Natural killer cell (primary cell): ENCODE measurements at regions not wholly inside any gene's neighbourhood (a gene's known extent, or its start where the extent isn't known, plus 50 kb on each side); places are given as distances from the start of the nearest gene placed in this dataset.

Source experiments
- ATAC-seq, 3 donors: fragments of 150-1000 bp in 2 of 3; fragments of 200-7000 bp in 1 of 3; cut with Tn5 transposase; 1 replicate in 1 of 3; 2 replicates in 2 of 3; pipeline ENCODE4 v1.10.0; 2021; ENCODE audit warnings: mild to moderate bottlenecking in 2 of 3, moderate library complexity in 2 of 3
- DNase-seq, 2 donors: peaks; one replicate each; pipeline versions ENCODE4 v3.0.0 to v3.0.0-alpha.2; 2013 to 2021; ENCODE audit warnings: mixed read lengths in 1 of 2
- H3K27ac ChIP-seq: one replicate; pipeline ENCODE4 v1.5.1; 2013; ENCODE audit warnings: mild to moderate bottlenecking, low read length
- H3K27me3 ChIP-seq: one replicate; pipeline ENCODE4 v1.6.1; 2013; ENCODE audit warnings: low read length; ENCODE audit not compliant: control insufficient read depth, insufficient read depth
- H3K36me3 ChIP-seq: one replicate; pipeline ENCODE4 v1.6.1; 2013; ENCODE audit warnings: low read length; ENCODE audit not compliant: control insufficient read depth, insufficient read depth
- H3K4me1 ChIP-seq: one replicate; pipeline ENCODE4 v1.6.1; 2013; ENCODE audit warnings: low read length; ENCODE audit not compliant: control insufficient read depth, insufficient read depth
- H3K4me3 ChIP-seq: one replicate; pipeline ENCODE4 v1.5.1; 2013; ENCODE audit warnings: low read length
- H3K9me3 ChIP-seq: one replicate; pipeline ENCODE4 v1.6.1; 2013; ENCODE audit warnings: low read length; ENCODE audit not compliant: control insufficient read depth, insufficient read depth
- H3K27ac Mint-ChIP-seq, 2 donors: one replicate each; pipeline ENCODE4 v1.8.0; 2022; ENCODE audit warnings: mild to moderate bottlenecking in 2 of 2, mixed read lengths in 2 of 2, moderate library complexity in 1 of 2
- H3K27me3 Mint-ChIP-seq, 2 donors: one replicate each; pipeline ENCODE4 v1.8.0; 2022; ENCODE audit warnings: low read depth in 2 of 2, mixed read lengths in 2 of 2
- H3K36me3 Mint-ChIP-seq: one replicate; pipeline ENCODE4 v1.8.0; 2022; ENCODE audit warnings: mixed read lengths
- H3K4me1 Mint-ChIP-seq, 2 donors: one replicate each; pipeline ENCODE4 v1.8.0; 2022; ENCODE audit warnings: mixed read lengths in 2 of 2
- H3K4me3 Mint-ChIP-seq: one replicate; pipeline ENCODE4 v1.8.0; 2022; ENCODE audit warnings: mild to moderate bottlenecking, moderate library complexity, mixed read lengths
- H3K9me3 Mint-ChIP-seq, 2 donors: one replicate each; pipeline ENCODE4 v1.8.0; 2022; ENCODE audit warnings: mixed read lengths in 2 of 2
- CTCF ChIP-seq: fragments of 200-600 bp; IDR thresholded peaks from one replicate; pipeline ENCODE4 v1.8.0; 2022; ENCODE audit warnings: antibody characterized with exemption
- WGBS: methylation state at CpG from one replicate; pipeline ENCODE4 v1.1.7; 2013; ENCODE audit warnings: missing lambda C conversion rate; ENCODE audit not compliant: insufficient coverage; 5-methylcytosine and 5-hydroxymethylcytosine counted together
- intact Hi-C: fragments of 100-400 bp; cut with micrococcal nuclease; formaldehyde crosslinking; loops from one replicate; pipeline ENCODE4 v1.14.2; 2022

GRCh38 chr16:86344586-86344871 lies 165.8 kb upstream of the FOXF1 start:
- no peaks in the 10 kb centered on the region for H3K4me1 Mint-ChIP-seq
- intact Hi-C loops, result no loop called here
- H3K27ac Mint-ChIP-seq, result no peak overlapping the region
- no peaks in the 10 kb centered on the region for H3K36me3 ChIP-seq
- peaks cover 44 to 85% of the 10 kb centered on the region in 2 donors for H3K27me3 Mint-ChIP-seq
- no peak for DNase-seq
- no peak overlapping the region for H3K27ac ChIP-seq
- no peaks in the 10 kb centered on the region for H3K36me3 Mint-ChIP-seq
- H3K9me3 Mint-ChIP-seq, result no peaks in the 10 kb centered on the region
- ATAC-seq, result no peak
- TF ChIP-seq CTCF, result no peak
- no peaks in the 10 kb centered on the region for H3K27me3 ChIP-seq
- 73% methylated on average over 7 of the region's 7 CpGs for WGBS
- no peak overlapping the region for H3K4me3 Mint-ChIP-seq
- no peak overlapping the region for H3K4me3 ChIP-seq
- no peaks in the 10 kb centered on the region for H3K9me3 ChIP-seq
- no peaks in the 10 kb centered on the region for H3K4me1 ChIP-seq

GRCh38 chr16:86344881-86345280 lies 165.4 kb upstream of the FOXF1 start:
- no peaks in the 10 kb centered on the region for H3K9me3 Mint-ChIP-seq
- H3K4me3 Mint-ChIP-seq, result no peak overlapping the region
- H3K27me3 Mint-ChIP-seq, result peaks cover 47 to 87% of the 10 kb centered on the region in 2 donors
- Histone ChIP-seq H3K4me1 (no peaks in the 10 kb centered on the region), H3K4me3 (no peak overlapping the region), H3K27me3 (no peaks in the 10 kb centered on the region), H3K9me3 (no peaks in the 10 kb centered on the region), H3K36me3 (no peaks in the 10 kb centered on the region), H3K27ac (no peak overlapping the region)
- DNase-seq (no peak), ATAC-seq (no peak)
- TF ChIP-seq CTCF, result no peak
- intact Hi-C loops, result no loop called here
- H3K36me3 Mint-ChIP-seq, result no peaks in the 10 kb centered on the region
- 42% methylated on average over 2 of the region's 5 CpGs for WGBS
- H3K4me1 Mint-ChIP-seq, result no peaks in the 10 kb centered on the region
- H3K27ac Mint-ChIP-seq, result no peak overlapping the region

GRCh38 chr16:86345516-86345915 lies 164.8 kb upstream of the FOXF1 start:
- H3K36me3 Mint-ChIP-seq, result no peaks in the 10 kb centered on the region
- Histone ChIP-seq H3K36me3 (no peaks in the 10 kb centered on the region), H3K27me3 (no peaks in the 10 kb centered on the region), H3K27ac (no peak overlapping the region), H3K9me3 (no peaks in the 10 kb centered on the region), H3K4me1 (no peaks in the 10 kb centered on the region), H3K4me3 (no peak overlapping the region)
- no peaks in the 10 kb centered on the region for H3K4me1 Mint-ChIP-seq
- H3K4me3 Mint-ChIP-seq, result no peak overlapping the region
- DNase-seq (no peak), ATAC-seq (no peak)
- TF ChIP-seq CTCF, result no peak
- H3K27ac Mint-ChIP-seq, result no peak overlapping the region
- intact Hi-C loops, result no loop called here
- H3K27me3 Mint-ChIP-seq, result peaks cover 49 to 87% of the 10 kb centered on the region in 2 donors
- WGBS, result 44% methylated on average over 8 of the region's 12 CpGs
- H3K9me3 Mint-ChIP-seq, result no peaks in the 10 kb centered on the region

GRCh38 chr16:86346034-86346433 lies 164.3 kb upstream of the FOXF1 start:
- 78% methylated on average over 5 of the region's 7 CpGs for WGBS
- no peak for TF ChIP-seq CTCF
- peaks cover 54 to 91% of the 10 kb centered on the region in 2 donors for H3K27me3 Mint-ChIP-seq
- Histone ChIP-seq H3K4me3 (no peak overlapping the region), H3K36me3 (no peaks in the 10 kb centered on the region), H3K27ac (no peak overlapping the region), H3K27me3 (no peaks in the 10 kb centered on the region), H3K4me1 (no peaks in the 10 kb centered on the region), H3K9me3 (no peaks in the 10 kb centered on the region)
- no peak for ATAC-seq
- H3K4me3 Mint-ChIP-seq, result no peak overlapping the region
- no peaks in the 10 kb centered on the region for H3K36me3 Mint-ChIP-seq
- no peak overlapping the region for H3K27ac Mint-ChIP-seq
- DNase-seq, result no peak
- H3K9me3 Mint-ChIP-seq, result no peaks in the 10 kb centered on the region
- H3K4me1 Mint-ChIP-seq, result no peaks in the 10 kb centered on the region
- intact Hi-C loops, result no loop called here
